ENCODE measurements at regions not wholly inside any gene's neighbourhood (a gene's known extent, or its start where the extent isn't known, plus 50 kb on each side); places are given as distances from the start of the nearest gene placed in this dataset.

DNA sequence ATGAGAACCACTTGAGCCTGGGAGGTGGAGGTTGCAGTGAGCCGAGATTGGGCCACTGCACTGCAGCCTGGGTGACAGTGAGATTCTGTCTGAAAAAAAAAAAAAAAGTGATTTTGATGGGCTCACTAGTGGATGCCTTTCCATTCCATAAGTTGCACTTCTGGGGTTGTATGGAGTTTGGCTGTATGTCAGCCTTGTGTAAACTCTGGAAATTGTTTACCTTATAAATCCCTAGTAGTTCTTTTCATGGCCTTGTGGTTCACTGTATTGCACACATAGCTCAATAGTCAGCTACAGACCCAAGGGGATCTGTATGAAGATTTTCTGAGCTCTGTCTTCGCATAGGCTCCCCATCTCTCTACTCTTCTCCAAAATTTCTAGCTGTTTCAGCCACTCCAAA is 131.9 kb downstream of the SOX11 start:
- 86% methylated on average over 2 of the region's 2 CpGs for WGBS (ENCODE audit: low lambda C conversion rate, missing lambda C conversion rate)

GRCh38 chr2:5825686-5826085 is 133.5 kb downstream of the SOX11 start:
- H3K4me1 ChIP-seq (ENCODE audit: insufficient read depth): peaks cover 13% of the 10 kb centered on the region
- WGBS (ENCODE audit: low lambda C conversion rate, missing lambda C conversion rate): 94% methylated on average over 1 of the region's 1 CpG
- no peak overlapping the region for H2AFZ ChIP-seq
- H3K9me2 ChIP-seq (replicated peaks; ENCODE audit: insufficient read depth): no peaks in the 10 kb centered on the region
- no peaks in the 10 kb centered on the region for H3K27me3 ChIP-seq
- no peaks in the 10 kb centered on the region for H3K9me3 ChIP-seq (ENCODE audit: low read depth)
- H3K36me3 ChIP-seq (replicated peaks; ENCODE audit: insufficient read depth, low read depth): no peaks in the 10 kb centered on the region
- no peak for TF ChIP-seq EZH2 (IDR thresholded peaks at IDR 0.05; ENCODE audit: borderline replicate concordance)
- TF ChIP-seq, protein P1, sequence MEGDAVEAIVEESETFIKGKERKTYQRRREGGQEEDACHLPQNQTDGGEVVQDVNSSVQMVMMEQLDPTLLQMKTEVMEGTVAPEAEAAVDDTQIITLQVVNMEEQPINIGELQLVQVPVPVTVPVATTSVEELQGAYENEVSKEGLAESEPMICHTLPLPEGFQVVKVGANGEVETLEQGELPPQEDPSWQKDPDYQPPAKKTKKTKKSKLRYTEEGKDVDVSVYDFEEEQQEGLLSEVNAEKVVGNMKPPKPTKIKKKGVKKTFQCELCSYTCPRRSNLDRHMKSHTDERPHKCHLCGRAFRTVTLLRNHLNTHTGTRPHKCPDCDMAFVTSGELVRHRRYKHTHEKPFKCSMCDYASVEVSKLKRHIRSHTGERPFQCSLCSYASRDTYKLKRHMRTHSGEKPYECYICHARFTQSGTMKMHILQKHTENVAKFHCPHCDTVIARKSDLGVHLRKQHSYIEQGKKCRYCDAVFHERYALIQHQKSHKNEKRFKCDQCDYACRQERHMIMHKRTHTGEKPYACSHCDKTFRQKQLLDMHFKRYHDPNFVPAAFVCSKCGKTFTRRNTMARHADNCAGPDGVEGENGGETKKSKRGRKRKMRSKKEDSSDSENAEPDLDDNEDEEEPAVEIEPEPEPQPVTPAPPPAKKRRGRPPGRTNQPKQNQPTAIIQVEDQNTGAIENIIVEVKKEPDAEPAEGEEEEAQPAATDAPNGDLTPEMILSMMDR (IDR thresholded peaks at IDR 0.05; ENCODE audit: poor library complexity): no peak
- TF ChIP-seq EZH2phosphoT487 (IDR thresholded peaks at IDR 0.05; ENCODE audit: low read depth, severe bottlenecking, unreplicated experiment): no peak
- no peak overlapping the region for H3K4me2 ChIP-seq
- H4K20me1 ChIP-seq (ENCODE audit: insufficient read depth, poor library complexity, severe bottlenecking): no peaks in the 10 kb centered on the region
- H3K4me3 ChIP-seq: no peak overlapping the region
- no peak for DNase-seq (ENCODE audit: low spot score)
- no peaks in the 10 kb centered on the region for H3K79me2 ChIP-seq
- no peak overlapping the region for H3K27ac ChIP-seq

More for the DNA sequence above, 131.9 kb downstream of the SOX11 start:
- Histone ChIP-seq H3K4me1 (ENCODE audit: insufficient read depth) (peaks cover 13% of the 10 kb centered on the region), H4K20me1 (ENCODE audit: insufficient read depth, poor library complexity, severe bottlenecking) (no peaks in the 10 kb centered on the region), H3K27me3 (no peaks in the 10 kb centered on the region), H3K4me3 (no peak overlapping the region), H3K9me2 (replicated peaks; ENCODE audit: insufficient read depth) (no peaks in the 10 kb centered on the region), H2AFZ (no peak overlapping the region), H3K79me2 (no peaks in the 10 kb centered on the region), H3K9me3 (ENCODE audit: low read depth) (no peaks in the 10 kb centered on the region), H3K27ac (no peak overlapping the region), H3K36me3 (replicated peaks; ENCODE audit: insufficient read depth, low read depth) (no peaks in the 10 kb centered on the region), H3K4me2 (no peak overlapping the region)
- no peak for DNase-seq (ENCODE audit: low spot score)
- TF ChIP-seq, protein P1 (IDR thresholded peaks at IDR 0.05; ENCODE audit: poor library complexity): no peak
- TF ChIP-seq EZH2phosphoT487 (IDR thresholded peaks at IDR 0.05; ENCODE audit: low read depth, severe bottlenecking, unreplicated experiment) (no peak), EZH2 (IDR thresholded peaks at IDR 0.05; ENCODE audit: borderline replicate concordance) (no peak)

DNA sequence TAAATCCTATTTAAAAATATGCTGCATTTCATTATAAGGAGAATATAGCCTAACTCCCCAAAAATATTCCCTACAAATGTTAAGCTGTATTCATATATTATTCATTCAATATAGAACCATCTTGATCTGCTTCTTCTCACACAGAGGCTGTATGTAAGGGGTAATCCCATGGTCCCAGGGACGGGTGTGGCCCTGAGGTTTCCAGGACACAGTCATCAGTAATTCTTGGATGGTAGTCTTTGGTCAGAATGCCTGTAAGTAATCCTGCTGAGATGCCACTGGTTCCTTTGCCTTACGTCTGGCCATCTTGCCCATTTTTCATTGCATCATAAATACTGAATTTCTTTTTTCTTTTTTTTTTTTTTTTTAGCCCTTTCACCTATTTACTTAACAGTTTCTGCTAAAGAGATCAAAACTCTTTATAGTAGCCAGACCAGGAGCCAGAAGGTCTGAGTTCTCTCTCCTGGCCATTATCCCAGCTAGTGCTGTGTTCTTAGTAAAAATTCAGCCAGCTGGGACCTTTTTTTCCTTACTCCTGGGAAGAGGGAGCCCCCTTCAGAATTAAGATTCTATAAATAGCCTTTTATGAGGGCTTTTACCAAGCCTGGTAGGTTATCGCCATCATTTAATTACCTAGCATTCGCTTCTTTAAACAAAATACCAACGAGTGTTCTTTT is 134.9 kb downstream of the SOX11 start:
- Histone ChIP-seq H3K4me3 (no peak overlapping the region), H2AFZ (no peak overlapping the region), H4K20me1 (ENCODE audit: insufficient read depth, poor library complexity, severe bottlenecking) (no peaks in the 10 kb centered on the region), H3K27me3 (no peaks in the 10 kb centered on the region), H3K9me2 (replicated peaks; ENCODE audit: insufficient read depth) (no peaks in the 10 kb centered on the region), H3K79me2 (no peaks in the 10 kb centered on the region), H3K4me1 (ENCODE audit: insufficient read depth) (peaks cover 13% of the 10 kb centered on the region), H3K4me2 (no peak overlapping the region), H3K27ac (no peak overlapping the region), H3K36me3 (replicated peaks; ENCODE audit: insufficient read depth, low read depth) (no peaks in the 10 kb centered on the region), H3K9me3 (ENCODE audit: low read depth) (no peaks in the 10 kb centered on the region)
- TF ChIP-seq EZH2phosphoT487 (IDR thresholded peaks at IDR 0.05; ENCODE audit: low read depth, severe bottlenecking, unreplicated experiment): no peak
- no peak for TF ChIP-seq EZH2 (IDR thresholded peaks at IDR 0.05; ENCODE audit: borderline replicate concordance)
- TF ChIP-seq, protein P1 (IDR thresholded peaks at IDR 0.05; ENCODE audit: poor library complexity): no peak
- DNase-seq (ENCODE audit: low spot score): no peak
- 29% methylated on average over 5 of the region's 5 CpGs for WGBS (ENCODE audit: low lambda C conversion rate, missing lambda C conversion rate)

All from hepatocyte (in vitro differentiated cells).